NCI-H510A treated with DMSO at 0.1 percent for 48 hours (cell line): ENCODE measurements at regions not wholly inside any gene's neighbourhood (a gene's known extent, or its start where the extent isn't known, plus 50 kb on each side); places are given as distances from the start of the nearest gene placed in this dataset.
"Not testable (repeated sequence)": the region's sequence is repeated elsewhere in the genome, so short reads cannot be mapped to it uniquely, and the experiment has no call there.

Source experiments
- DNase-seq: peaks from one replicate; lab custom pipeline; 2025; lab: John Stamatoyannopoulos, UW

GRCh38 chr9:78905986-78906755, 609.2 kb downstream of the PSAT1 start:
- no peak for DNase-seq

DNA sequence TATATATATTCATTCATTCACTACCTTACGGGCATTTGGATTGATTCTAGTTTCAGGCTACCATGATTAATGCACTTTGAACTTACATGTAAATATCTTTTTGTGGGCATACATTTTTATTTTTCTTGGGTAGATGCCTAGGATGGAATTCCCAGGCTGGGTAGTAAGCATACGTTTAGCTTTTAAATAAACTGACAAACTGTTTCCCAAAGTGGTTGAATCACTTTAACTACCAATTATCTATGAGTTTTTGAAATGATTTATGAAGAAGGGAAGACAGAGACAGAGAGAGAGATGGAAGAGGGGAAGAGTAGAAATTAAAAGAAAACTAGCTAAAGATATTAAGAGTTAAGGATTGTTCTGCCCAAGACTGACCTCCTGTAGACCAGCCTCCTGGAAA, 612.6 kb downstream of the PSAT1 start:
- DNase-seq, result no peak

- not testable (repeated sequence) for DNase-seq
Measured at GRCh38 chr9:78916884-78917283, 620.0 kb downstream of the PSAT1 start.

DNA sequence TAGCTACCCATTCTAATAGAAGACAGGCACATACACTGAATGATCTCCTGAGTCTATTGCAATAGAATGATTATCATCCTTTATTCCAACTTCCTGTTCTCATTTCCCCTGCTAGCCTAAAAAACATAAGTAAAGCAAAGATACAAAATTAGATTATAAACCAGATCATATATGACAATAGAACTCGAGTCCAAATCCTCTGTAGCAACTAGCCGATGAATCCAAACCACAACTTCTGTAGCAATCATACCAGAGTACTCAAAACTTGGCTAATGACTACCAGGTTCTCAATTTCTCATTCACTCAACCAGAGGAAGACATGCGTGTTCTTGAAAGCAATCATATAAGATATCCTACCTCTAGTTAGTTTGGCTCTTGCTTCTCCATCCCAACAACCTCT, 622.1 kb downstream of the PSAT1 start:
- no peak for DNase-seq

DNA sequence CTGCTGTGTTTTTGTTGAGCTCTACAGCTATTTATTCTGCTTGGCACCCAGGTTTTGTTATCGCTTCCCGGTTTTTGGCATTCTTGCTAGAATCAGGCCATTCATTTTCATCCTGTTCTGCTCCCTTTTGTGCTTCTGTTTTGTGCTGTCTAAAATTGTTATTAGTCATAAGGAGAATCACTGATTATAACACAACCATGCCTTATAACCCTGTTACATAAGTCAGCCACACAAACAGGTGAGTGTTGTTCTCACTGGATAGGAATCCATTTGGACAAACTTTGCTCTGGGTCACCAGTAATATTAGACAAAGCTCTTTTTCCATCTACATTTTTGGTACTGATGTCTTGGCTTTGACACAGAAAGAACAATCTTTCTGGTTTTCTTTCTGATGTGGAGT, 622.8 kb downstream of the PSAT1 start:
- DNase-seq, result no peak

DNA sequence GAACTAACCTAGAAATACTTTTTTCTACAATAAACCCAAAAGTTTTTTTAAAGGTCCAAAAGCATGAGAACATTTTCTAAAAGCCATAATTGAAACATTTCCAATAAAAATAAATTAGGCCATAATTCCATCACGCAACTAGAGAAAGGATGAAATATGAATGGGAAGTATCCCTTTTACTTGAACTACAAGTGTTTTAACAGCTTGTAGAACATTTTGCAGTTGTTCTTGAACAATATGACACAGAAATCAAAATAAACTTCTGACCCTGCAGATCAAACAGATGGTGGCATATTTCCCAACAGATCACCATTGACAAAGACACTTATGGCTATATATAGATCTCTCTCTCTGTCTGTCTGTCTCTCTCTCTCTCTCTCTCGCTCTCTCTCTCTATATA, 624.4 kb downstream of the PSAT1 start:
- peak; percentile 13 for DNase-seq

DNA sequence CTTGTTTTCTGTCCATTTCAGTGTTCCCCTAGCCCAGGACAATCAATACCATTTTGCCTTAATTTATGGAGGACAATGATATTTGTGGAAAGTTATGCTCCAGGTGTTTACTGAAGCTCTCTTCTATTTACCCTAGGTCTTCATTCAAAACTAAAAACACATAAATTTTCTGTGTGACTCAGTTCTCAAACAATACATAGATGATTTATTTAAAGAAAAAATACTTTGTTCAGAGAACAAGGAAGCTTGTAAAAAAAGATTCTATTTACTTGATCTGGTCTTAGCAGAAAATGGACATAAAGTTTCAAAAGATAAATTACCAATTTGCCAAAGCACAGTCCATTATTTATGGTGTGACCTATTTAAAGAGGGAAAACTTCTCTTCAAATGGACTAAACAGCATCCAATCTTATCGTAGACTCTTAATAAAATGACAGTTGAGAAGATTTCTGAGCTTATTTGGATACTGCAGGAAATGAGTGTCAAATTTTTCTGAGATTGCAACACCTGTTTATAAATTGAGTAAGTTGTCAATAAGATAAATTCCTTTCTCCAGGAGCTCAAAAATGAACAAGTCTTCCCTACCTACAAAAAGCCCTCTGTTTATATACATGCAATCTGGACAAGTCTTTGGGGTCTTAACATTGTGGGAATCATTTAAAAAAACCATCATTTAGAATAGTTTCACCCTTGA, 627.2 kb downstream of the PSAT1 start:
- DNase-seq, result no peak

- DNase-seq, result peak; percentile 20
Measured at GRCh38 chr9:78927099-78927940, 630.4 kb downstream of the PSAT1 start.

DNA sequence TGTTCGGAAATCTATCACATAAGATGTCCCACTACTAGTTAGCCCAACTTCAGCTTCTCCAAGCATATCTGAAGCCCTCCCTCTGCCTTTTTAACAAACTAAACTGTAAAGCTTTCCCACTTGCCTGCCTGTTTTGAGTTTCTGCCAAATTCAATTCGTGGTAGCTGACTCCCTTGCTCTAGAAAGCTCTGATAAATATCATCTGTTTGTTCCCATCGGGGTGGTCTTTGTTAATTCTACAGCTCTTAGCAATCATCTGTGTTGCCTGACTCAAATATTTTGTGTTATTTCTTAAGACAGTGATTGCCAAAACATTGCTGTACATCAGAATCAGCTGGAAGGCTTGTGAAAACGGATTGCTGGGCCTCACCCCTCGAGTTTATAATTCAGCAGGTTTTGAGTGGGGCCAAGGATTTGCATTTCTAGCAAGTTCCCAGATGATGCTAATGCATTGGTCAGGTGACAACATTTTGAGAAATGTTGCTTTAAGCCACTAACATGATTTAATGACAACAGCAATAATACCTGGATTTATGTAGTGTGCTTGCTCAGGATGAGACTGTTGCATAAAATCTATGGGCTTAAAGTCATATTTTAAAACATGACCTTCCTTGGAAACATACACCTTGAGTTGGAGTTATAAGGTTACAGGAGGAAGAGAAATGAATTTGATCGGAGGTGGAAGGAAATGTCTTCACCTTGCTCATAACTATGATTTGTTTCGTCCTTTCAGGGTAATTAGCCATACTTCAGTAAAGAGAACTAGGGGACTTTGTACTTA, 631.9 kb downstream of the PSAT1 start:
- DNase-seq, result no peak

GRCh38 chr9:78930281-78930680, 633.4 kb downstream of the PSAT1 start:
- no peak for DNase-seq

DNA sequence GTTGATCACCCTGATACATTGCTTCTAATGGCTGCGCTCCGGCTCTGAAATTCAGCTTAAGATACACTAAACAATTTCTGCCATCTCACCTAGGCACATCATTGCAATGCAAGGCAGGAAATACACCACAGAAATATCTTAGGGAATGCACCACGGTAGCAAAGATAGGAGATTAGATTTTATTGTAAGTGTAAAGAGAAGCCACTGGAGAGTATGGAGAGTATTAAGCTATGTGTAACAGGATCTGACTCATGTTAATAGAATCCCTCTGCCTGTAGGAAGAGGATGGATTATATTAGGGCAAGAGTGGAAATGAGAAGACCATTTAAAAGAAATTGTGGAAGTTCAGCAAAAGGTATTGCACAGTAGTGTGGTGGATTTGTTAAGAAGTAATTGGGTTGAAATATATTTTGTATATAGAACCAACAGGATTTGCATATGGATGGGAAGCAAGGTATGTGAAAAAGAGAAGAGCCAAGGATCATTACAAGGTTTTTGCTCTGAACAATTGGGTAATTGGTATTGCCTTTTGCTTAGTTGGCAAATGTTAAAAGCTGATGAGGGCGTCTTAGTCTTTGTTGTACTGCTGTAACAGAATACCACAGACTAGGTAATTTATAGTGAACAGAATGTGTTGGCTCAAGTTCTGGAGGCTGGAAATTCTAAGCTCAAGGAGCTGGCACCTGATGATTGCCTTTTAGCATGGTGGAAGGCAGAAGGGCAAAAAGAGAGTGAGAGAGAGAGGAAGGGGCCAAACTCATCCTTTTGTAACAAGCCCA, 636.1 kb downstream of the PSAT1 start:
- no peak for DNase-seq

- DNase-seq, result no peak
Measured at GRCh38 chr9:78934880-78935279, 636.9 kb upstream of the TLE4 start.

DNA sequence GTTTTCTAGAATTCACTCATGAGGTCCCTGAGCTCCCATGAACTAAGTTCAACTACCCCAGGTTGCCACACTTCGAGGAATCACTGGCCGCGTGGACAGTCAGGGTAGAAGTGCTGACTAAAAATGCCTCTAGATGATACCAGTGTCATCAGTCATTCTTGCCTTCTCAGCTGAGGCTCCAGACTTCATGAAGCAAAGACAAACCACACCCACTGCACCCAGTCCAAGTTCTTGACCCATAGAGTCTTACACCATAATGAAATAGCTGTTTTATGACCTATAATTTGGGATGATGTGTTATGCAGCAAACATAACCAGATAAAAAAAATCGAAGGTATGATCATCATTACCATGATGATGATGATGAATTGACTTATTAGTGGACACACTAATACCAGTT, 632.9 kb upstream of the TLE4 start:
- no peak for DNase-seq

DNA sequence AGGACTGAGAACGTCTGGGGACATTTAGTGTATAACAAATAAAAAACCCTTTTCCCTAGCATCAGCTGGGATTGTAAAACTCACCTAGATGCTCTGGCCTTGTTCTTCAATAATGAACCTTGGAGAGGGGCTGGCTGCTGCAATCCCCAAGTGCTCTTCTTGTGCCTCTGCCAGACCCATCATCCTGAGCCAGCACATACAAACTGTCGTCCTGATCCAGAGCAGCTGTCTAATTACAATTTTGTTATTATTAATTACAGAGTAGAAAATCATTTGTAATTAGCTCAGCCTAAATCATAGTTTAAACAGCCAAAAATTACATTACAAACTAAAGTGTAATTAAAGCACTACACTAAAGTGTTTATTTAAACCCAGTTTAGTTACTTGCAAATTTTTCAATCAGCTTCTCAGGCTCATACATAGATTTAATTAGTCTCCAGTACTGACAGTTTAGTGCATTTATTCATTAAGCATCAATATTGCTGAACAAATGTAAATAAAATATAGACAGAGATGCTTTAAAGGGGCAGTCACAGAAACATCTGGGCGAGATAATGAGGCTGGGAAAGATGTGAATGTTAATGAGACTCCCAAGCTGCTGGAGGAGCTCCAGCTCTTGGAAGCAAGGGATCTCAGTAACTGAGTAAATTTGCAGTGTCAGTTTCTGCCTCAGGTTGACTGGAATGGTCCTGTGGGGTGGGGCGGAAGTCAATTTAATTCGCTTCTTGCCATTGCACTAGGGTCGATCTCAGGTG, 632.3 kb upstream of the TLE4 start:
- no peak for DNase-seq

- no peak for DNase-seq
Measured at GRCh38 chr9:78940121-78940855, 631.5 kb upstream of the TLE4 start.

GRCh38 chr9:78954286-78954685, 617.5 kb upstream of the TLE4 start:
- no peak for DNase-seq

DNA sequence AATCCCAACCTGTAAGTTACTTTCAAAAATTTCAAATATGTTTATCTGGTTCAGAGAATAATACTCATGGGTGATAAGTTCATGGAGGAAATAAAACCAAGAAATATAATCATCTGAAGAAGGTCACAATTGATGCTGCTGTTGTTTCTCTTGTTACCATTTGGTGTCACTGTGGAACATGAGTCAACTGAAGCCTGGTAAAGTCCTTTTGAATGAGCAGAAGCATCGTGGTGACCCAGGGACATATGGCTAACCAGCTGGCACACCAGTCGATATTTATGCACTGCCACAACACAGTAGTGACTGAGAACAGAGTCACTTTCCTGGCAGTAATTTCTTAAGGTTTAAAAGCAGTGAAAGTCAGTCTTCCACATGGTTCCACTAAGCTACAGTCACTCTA, 612.9 kb upstream of the TLE4 start:
- DNase-seq, result no peak

DNA sequence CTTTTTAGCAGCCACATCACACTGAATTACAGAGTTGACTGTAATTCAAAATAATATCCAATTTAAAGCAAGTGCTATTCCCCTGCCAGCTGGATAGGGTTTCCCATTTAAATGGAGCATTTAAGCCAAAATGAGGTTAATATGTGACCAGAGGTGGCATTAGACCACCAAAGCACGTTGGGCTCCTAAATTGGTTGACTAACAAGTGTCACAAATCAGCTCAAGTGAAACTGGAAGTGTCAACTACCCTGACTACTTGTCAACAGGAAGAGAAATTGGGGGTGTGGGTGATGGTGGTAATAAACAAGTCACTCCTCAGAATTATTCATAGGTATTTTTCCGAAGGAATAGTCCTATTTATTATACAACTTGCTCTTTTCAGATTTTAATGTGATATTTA, 609.6 kb upstream of the TLE4 start:
- DNase-seq, result no peak

DNA sequence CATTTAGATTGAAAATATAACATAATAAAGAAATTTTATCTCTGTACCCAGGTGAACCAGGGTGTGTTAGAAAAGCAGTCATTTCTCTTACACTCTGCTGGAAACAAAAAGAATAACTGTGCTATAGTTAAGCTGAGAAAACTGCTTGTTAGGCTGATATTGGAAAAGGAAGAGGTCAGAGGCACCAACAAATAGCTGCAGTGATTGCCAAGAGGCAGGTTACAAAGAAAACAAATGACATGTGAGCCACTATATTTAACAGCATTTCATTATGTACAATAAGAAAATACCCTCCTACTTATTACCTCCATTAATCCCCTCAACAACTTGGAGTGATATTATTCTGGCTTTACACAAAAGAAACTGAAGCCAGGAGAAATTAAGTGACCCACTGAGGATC, 607.9 kb upstream of the TLE4 start:
- DNase-seq, result no peak
